ENCODE measurements at regions not wholly inside any gene's neighbourhood (a gene's known extent, or its start where the extent isn't known, plus 50 kb on each side); places are given as distances from the start of the nearest gene placed in this dataset.
"Not testable (repeated sequence)": the region's sequence is repeated elsewhere in the genome, so short reads cannot be mapped to it uniquely, and the experiment has no call there.

- peak in 1 of 2 donors; percentile 54 for DNase-seq
- Histone ChIP-seq H3K4me3 (no peak overlapping the region), H3K27ac (no peak overlapping the region), H3K27me3 (no peaks in the 10 kb centered on the region), H3K36me3 (no peaks in the 10 kb centered on the region), H3K9me3 (no peaks in the 10 kb centered on the region), H3K4me1 (peaks cover 0 to 9% (median 0%) of the 10 kb centered on the region in 4 donors)
- WGBS, 5 donors, result 31 to 56% (median 47%) methylated on average over 1 of the region's 1 CpG
- intact Hi-C loops (cut with DNase I; ENCODE audit: low total_unique reads), result no loop called here
- no peak for TF ChIP-seq EP300 (IDR thresholded peaks at IDR 0.05)
Observed at GRCh38 chr9:75455444-75455921, 367.2 kb downstream of the OSTF1 start.

DNA sequence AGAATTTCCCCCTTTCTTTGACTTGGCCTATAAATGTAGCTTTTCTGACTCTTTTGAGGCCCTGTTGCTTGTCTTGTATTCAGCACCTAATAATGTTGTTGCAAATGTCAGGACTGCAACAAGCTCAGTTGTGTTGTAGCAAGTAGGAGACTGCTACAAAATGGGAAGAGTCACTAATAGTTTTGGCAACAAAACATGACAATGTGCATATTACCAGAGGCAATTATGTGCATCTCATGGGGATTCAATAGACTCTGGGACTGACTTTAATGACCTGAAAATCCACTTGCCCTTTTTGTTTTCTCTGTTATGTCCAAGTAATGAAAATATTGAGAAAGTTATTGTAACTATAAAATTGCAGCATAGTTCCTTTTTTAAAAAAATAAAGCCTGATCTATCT lies 368.4 kb downstream of the OSTF1 start:
- no peak overlapping the region for H3K4me3 ChIP-seq
- intact Hi-C loops (cut with DNase I; ENCODE audit: low total_unique reads), result no loop called here
- no peaks in the 10 kb centered on the region for H3K9me3 ChIP-seq
- DNase-seq, result no peak
- H3K4me1 ChIP-seq, result peaks cover 0 to 8% (median 0%) of the 10 kb centered on the region in 4 donors
- H3K36me3 ChIP-seq, result no peaks in the 10 kb centered on the region
- no peaks in the 10 kb centered on the region for H3K27me3 ChIP-seq
- H3K27ac ChIP-seq, result no peak overlapping the region
- TF ChIP-seq POLR2A (IDR thresholded peaks at IDR 0.05), result no peak
- TF ChIP-seq POLR2AphosphoS5 (IDR thresholded peaks at IDR 0.05), result no peak
- TF ChIP-seq EP300 (IDR thresholded peaks at IDR 0.05), result no peak
- TF ChIP-seq, protein P1, sequence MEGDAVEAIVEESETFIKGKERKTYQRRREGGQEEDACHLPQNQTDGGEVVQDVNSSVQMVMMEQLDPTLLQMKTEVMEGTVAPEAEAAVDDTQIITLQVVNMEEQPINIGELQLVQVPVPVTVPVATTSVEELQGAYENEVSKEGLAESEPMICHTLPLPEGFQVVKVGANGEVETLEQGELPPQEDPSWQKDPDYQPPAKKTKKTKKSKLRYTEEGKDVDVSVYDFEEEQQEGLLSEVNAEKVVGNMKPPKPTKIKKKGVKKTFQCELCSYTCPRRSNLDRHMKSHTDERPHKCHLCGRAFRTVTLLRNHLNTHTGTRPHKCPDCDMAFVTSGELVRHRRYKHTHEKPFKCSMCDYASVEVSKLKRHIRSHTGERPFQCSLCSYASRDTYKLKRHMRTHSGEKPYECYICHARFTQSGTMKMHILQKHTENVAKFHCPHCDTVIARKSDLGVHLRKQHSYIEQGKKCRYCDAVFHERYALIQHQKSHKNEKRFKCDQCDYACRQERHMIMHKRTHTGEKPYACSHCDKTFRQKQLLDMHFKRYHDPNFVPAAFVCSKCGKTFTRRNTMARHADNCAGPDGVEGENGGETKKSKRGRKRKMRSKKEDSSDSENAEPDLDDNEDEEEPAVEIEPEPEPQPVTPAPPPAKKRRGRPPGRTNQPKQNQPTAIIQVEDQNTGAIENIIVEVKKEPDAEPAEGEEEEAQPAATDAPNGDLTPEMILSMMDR (IDR thresholded peaks at IDR 0.05), result no peak

- no peaks in the 10 kb centered on the region for H3K36me3 ChIP-seq
- TF ChIP-seq POLR2A (IDR thresholded peaks at IDR 0.05), result no peak
- intact Hi-C loops (cut with DNase I; ENCODE audit: low total_unique reads), result no loop called here
- 69 to 77% (median 74%) methylated on average over 6 of the region's 6 CpGs for WGBS, 5 donors
- H3K4me1 ChIP-seq, result no peaks in the 10 kb centered on the region
- DNase-seq, result no peak
- H3K4me3 ChIP-seq, result no peak overlapping the region
- H3K27me3 ChIP-seq, result no peaks in the 10 kb centered on the region
- H3K9me3 ChIP-seq, result no peaks in the 10 kb centered on the region
- H3K27ac ChIP-seq, result no peak overlapping the region
Observed at GRCh38 chr9:75457474-75458011, 369.2 kb downstream of the OSTF1 start.

DNA sequence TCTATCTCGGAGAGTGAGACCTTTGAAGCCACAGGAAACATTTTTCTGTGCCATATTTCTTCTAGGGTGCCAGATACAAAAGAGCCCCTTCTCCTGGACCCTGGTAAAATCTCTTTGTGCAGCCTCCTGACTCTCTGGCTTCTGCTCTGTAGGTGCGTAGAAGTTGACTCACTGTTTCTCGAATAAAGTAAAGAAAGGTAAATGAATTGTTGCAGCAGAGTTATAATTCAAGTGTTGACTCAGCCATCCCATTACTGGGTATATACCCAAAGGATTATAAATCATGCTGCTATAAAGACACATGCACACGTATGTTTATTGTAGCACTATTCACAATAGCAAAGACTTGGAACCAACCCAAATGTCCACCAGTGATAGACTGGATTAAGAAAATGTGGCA lies 371.0 kb downstream of the OSTF1 start:
- intact Hi-C loops (cut with DNase I; ENCODE audit: low total_unique reads); H3K9me3 ChIP-seq: not testable (repeated sequence)
- 57 to 85% (median 82%) methylated on average over 4 of the region's 4 CpGs for WGBS, 5 donors

GRCh38 chr9:75461183-75461582 lies 372.9 kb downstream of the OSTF1 start:
- intact Hi-C loops (cut with DNase I; ENCODE audit: low total_unique reads), result no loop called here
- Histone ChIP-seq H3K4me3 (no peak overlapping the region), H3K27me3 (no peaks in the 10 kb centered on the region), H3K4me1 (no peaks in the 10 kb centered on the region), H3K27ac (no peak overlapping the region), H3K9me3 (no peaks in the 10 kb centered on the region), H3K36me3 (no peaks in the 10 kb centered on the region)
- DNase-seq, result no peak
- TF ChIP-seq EP300 (IDR thresholded peaks at IDR 0.05) (no peak), POLR2A (IDR thresholded peaks at IDR 0.05) (no peak)

More for the DNA sequence above, 371.0 kb downstream of the OSTF1 start:
- H3K4me1 ChIP-seq, H3K27me3 ChIP-seq, H3K36me3 ChIP-seq, DNase-seq, H3K4me3 ChIP-seq, H3K27ac ChIP-seq: not testable (repeated sequence)

DNA sequence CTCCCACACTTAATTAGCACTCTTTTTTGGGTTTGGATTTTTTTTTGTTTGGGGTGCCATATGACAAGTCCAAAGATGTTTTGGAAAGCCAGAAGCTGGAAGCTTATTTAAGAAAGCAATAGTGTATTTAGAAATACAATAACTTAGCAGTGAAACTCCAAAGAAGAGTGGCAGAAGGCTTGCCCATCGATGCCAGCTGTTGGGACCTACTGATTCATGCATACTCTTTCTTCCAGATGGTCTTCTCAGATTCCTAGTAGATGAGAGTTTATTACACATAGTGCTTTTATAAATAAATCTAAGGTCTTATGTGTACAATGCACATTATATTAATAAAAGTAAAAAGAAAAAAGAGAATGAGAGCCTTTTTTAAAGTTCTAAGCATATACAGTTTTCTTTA lies 374.6 kb downstream of the OSTF1 start:
- H3K27me3 ChIP-seq, result no peaks in the 10 kb centered on the region
- no peaks in the 10 kb centered on the region for H3K36me3 ChIP-seq
- TF ChIP-seq, protein P1 (IDR thresholded peaks at IDR 0.05), result no peak
- no peak for TF ChIP-seq POLR2AphosphoS5 (IDR thresholded peaks at IDR 0.05)
- no peak for TF ChIP-seq POLR2A (IDR thresholded peaks at IDR 0.05)
- intact Hi-C loops (cut with DNase I; ENCODE audit: low total_unique reads), result no loop called here
- 53 to 75% (median 66%) methylated on average over 1 of the region's 1 CpG for WGBS, 5 donors
- H3K9me3 ChIP-seq, result no peaks in the 10 kb centered on the region
- H3K4me3 ChIP-seq, result no peak overlapping the region
- no peak for DNase-seq
- no peak overlapping the region for H3K27ac ChIP-seq
- no peaks in the 10 kb centered on the region for H3K4me1 ChIP-seq

Data from stomach (tissue), 8 donors.